ENCODE measurements at regions not wholly inside any gene's neighbourhood (a gene's known extent, or its start where the extent isn't known, plus 50 kb on each side); places are given as distances from the start of the nearest gene placed in this dataset.
A peak's percentile ranks its signal among the peaks of the same experiment; 100 is the strongest.
"Not testable (repeated sequence)": the region's sequence is repeated elsewhere in the genome, so short reads cannot be mapped to it uniquely, and the experiment has no call there.

- not testable (repeated sequence) for DNase-seq
Observed at GRCh38 chr6:74468552-74468951, 737.3 kb downstream of the COL12A1 start.

DNA sequence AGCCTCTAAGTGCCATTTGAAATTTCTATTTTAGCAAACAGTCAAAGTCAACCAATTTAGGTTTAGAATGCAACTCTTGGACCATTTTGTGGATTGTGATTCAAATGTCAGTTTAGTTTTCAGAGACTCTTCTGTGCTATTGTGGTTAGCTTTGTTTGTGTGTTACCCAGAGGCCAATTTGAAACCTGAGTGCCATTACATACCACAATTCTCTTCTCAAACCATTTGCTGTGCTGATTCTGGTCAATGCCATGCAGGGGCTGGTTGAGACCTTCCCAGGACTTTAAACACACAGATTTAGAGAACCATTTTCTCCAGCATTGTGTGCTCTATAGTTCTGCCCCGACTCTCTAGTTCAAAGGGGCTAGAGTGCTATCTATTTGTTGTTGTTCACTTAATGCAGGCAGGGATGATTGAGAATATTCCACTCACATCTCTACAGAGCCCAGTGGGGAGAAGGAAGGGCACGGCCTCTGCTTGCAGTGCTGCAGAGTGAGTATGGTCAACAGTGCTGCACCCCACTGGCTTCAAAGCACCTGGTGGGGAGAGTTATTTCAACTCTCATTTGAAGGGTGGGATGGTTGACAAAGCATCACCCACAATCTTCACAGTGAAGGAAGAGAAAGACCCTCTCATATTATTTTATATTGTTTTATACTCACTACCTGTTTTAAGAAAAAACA is 738.2 kb downstream of the COL12A1 start:
- DNase-seq: no peak

GRCh38 chr6:74466572-74466971 is 739.3 kb downstream of the COL12A1 start:
- no peak for DNase-seq

GRCh38 chr6:74459260-74459659 is 746.6 kb downstream of the COL12A1 start:
- DNase-seq: no peak

- no peak for DNase-seq
Observed at GRCh38 chr6:74458536-74458935, 747.3 kb downstream of the COL12A1 start.

- DNase-seq: no peak
Observed at GRCh38 chr6:74455786-74456185, 750.1 kb downstream of the COL12A1 start.

DNA sequence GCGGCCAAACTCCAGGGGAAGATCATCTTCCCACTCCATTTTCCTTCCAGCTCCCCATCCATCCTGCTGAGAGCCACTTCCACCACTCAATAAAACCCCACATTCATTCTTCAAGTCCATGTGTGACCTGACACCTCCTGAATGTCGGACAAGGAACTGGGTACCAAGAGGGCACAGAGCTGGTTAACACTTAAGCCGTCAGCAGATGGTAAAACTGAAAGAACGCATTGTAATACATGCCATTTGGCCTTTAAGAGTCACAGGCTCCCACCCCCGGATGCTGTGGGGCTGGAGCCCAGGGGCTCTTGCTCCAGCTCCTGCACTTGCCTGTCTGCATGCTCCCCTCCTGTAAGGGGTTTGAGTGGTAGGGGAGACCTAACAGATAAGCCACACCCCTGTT is 753.9 kb downstream of the COL12A1 start:
- no peak for DNase-seq

DNA sequence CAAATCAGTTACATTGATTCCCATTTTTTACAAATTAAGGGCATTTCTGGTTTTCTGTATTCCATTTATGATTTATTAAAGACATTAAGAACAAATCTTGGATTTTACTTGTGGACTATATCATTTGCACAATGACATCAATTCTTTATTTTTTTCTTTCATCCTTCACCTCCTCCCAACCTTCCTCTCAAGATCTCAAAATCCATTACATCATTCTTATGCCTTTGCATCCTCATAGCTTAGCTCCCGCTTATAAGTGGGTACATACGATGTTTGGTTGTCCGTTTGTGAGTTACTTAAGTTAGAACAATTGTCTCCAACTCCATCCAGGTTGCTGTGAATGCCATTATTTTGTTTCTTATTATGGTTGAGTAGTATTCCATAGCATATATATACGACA is 752.8 kb downstream of the CD109 start:
- DNase-seq: no peak

- DNase-seq: no peak
Observed at GRCh38 chr6:74447013-74447412, 751.0 kb downstream of the CD109 start.

DNA sequence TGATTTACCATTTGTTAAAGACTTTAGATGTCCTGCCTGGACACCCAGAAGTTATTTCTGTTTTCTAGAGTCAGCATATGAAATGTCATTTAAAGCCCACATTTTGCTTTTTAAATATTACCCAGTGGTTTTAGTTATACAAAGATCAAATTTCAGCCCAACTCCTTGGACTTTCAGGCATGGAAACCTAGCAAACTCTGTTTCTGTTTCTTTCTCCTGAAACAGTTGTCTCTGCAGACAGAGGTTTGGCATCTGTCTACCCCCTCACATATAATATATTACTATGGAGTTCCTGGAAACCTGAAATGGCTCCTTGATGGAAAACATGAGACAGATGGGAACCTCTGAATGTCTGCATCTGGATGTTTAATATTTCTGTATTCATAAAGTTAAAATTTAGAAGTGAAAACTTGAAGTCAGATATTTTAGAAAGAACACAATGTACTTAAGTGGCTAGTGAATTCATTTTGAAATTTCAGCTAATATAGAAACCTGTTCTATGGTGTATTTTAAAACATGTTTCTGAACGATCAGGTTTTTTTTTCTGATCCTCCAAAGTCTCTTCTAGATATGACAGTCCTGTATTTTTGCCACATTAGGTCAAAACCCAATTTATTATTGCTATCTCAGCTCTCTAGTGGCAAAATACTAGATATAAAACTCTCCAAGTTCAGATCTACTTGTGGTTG is 743.3 kb downstream of the CD109 start:
- DNase-seq: no peak

DNA sequence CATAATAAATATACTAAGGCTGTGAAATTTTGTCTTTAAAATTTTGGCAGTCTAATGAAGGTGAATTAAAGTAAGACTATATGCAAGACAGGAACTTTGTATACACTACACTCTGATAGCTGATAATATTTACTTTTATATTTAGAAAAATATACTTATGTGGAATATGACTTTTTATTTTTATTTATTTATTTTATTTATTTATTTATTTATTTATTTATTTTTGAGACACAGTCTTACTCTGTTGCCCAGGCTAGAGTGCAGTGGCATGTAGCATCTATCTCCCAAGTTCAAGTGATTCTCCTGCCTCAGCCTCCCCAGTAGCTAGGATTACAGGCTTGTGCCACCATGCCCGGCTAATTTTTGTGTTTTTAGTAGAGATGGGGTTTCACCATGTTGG is 742.4 kb downstream of the CD109 start:
- DNase-seq: not testable (repeated sequence)

- DNase-seq: no peak
Observed at GRCh38 chr6:74434171-74434570, 738.2 kb downstream of the CD109 start.

GRCh38 chr6:74431873-74432580 is 736.0 kb downstream of the CD109 start:
- DNase-seq: no peak

DNA sequence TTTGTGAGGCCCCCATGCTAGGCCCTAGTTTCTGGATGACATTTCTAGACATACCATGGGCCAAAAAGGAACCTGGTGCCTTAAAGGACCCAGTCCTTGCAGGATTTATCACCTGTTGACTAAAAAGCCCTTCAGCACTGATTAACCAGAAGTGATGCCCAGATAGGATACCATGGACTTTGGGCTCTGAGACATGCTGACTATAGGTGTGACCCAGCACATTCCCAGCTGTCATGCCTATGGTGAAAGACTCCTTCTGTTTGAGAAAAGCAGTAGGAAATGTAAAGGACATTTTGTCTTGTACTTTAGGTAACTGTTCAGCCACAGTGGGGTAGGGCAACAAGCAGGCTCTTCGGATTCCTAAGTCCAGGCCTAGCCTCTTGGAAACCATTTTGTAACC is 724.2 kb downstream of the CD109 start:
- no peak for DNase-seq

DNA sequence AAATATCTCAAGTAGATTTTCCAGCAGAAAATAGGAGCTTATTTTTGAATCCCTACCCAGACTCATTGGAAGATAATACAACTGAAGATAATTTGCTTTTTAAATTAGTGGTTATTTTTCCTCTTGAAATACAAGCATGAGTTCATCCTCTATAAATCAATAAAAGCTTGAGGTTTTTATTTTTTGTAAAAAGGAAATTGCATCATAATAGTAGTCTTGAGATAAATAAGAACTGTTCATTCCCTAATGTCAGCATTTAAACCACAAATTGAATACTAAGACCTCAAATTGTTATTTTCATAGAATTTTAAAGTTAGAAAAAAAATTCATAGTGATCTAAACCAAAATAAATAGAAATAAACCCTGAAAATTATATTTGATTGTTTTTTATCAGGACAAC is 719.1 kb downstream of the CD109 start:
- DNase-seq: no peak

- DNase-seq: no peak
Observed at GRCh38 chr6:74410630-74411029, 714.6 kb downstream of the CD109 start.

DNA sequence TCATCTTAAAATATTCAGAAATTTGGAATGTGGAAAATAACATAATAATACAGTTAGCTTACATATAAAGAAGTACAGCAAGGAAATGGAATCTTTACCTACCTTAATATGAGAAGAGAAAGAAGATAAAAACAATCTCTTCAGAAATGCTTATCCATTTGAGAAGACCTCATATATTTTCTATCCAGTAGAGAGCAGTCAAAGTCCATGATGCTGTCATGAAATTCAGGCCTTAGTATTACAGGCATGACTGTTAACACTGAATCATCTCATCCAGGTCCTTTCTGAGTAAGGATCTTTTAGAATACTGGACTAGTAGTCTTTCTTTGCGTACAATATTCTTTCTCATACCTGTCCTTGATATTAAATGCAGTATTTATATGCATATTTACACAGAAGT is 713.4 kb downstream of the CD109 start:
- peak in 1 of 2 experiments; percentile 3 for DNase-seq

- no peak for DNase-seq
Observed at GRCh38 chr6:74408844-74409243, 712.8 kb downstream of the CD109 start.

GRCh38 chr6:74404366-74404765 is 708.4 kb downstream of the CD109 start:
- DNase-seq: no peak

DNA sequence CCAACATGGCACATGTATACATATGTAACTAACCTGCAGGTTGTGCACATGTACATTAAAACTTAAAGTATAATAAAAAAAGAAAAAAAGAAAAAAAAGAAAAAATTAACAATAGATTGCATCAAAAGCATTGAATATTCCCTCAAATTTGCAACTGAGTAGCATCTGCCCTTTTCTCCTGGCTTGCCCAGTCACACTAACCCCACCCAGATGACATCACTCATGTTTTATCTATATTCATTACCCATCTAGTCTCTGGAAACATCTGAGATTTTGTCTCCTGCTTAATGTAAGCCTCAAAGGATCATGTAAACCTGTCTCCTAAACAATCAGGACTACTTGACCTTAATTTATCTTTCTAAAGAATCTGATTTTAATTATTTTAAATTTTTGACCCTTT is 706.8 kb downstream of the CD109 start:
- DNase-seq: no peak

DNA sequence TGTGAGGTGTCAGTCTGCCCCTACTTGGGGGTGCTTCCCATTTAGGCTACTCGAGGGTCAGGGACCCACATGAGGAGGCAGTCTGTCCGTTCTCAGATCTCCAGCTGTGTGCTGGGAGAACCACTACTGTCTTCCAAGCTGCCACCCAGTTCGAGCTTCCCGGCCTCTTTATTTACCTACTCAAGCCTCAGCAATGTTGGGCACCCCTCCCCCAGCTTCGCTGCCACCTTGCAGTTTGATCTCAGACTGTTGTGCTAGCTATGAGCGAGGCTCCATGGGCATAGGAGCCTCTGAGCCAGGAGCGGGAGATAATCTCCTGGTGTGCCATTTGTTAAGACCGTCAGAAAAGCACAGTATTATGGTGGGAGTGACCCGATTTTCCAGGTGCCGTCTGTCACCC is 682.4 kb downstream of the CD109 start:
- DNase-seq: not testable (repeated sequence)

DNA sequence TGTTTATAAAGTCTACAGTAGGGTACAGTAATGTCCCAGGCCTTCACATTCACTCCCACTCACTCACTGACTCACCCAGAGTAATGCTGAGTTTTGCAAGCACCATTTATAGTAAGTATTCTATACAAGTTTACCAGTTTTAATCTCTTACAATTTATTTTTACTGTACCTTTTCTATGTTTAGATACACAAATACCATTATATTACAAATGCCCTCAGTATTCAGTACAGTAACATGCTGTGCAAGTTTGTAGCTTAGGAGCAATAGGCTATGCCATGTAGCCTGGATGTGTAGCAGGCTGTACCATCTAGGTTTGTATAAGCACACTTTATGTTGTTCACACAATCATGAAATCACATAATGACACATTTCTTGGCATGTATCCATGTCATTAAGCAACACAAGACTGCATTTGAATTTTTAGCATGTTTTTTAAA is 673.6 kb downstream of the CD109 start:
- DNase-seq: no peak

DNA sequence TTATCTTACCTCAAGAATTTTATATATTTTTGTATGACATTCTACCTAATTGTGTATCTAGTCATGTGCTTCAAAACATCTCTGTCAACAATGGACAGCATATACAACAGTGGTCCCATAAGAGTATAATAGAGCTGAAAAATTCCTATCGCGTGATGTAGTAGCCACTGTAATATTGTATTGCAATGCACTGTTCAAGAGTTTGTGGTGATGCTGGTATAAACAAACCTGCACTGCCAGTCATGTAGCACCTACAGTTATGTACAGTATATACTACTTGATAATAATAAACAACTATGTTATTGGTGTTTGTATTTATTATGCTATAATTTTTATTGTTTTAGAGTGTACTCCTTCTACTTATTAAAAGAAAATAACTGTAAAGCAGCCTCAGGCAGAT is 672.7 kb downstream of the CD109 start:
- no peak for DNase-seq

- DNase-seq: no peak
Observed at GRCh38 chr6:74366634-74367033, 670.6 kb downstream of the CD109 start.

Data from AML-193 (cell line).